GM23248 (cell line): ENCODE measurements at regions not wholly inside any gene's neighbourhood (a gene's known extent, or its start where the extent isn't known, plus 50 kb on each side); places are given as distances from the start of the nearest gene placed in this dataset.

Source experiments
- EZH2 ChIP-seq: fragments of 200-600 bp; sonication (generic); IDR thresholded peaks from 2 replicates; pipeline ENCODE4 v1.6.1; 2018; ENCODE audit warnings: antibody characterized with exemption, mild to moderate bottlenecking; ENCODE audit not compliant: insufficient read depth, poor library complexity, severe bottlenecking
- EZH2phosphoT487 ChIP-seq: fragments of 200-600 bp; sonication (generic); IDR thresholded peaks from 2 replicates; pipeline ENCODE4 v1.6.1; 2018; ENCODE audit warnings: antibody characterized with exemption, moderate library complexity, mild to moderate bottlenecking, low read depth; ENCODE audit not compliant: insufficient read depth

DNA sequence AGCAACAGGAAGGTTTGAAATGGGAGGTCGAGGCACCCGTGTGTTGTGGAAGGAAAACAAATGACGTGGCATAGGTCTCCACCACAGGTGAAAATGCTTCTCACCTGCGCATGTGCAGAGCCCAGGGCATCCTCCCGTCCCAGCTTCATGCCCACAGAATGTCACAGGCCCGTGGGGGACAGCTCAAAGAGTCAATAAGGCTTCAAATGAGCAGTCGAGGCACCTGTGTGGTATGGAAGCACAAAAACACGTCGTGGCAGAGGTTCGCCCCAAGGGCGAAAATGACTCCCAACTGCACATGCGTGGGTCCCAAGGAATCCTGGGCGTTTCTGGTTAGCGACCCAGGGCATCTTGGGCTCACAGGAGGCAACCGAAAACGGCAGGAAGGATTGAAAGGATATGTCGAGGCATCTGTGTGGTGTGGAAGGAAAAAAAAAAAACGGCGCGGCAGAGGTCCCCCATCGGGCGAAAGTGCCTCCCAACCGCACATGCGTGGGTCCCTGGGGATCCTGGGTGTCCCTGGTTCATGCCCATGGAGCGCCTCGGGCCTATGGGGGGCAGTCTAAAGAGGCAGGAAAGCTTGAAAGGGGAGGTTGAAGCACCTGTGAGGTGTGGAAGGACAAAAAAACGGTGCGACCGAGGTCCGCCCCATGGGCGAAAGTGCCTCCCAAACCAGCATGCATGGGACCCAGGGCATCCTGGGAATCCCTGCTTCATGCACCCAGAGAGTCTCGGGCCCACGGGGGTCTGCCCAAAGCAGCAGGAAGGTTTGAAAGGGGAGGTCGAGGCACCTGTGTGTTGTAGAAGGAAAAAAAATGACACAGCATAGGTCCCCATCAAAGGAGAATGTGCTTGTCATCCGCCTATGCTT is 578.5 kb downstream of the ALG10 start:
- TF ChIP-seq EZH2 = no peak
- no peak for TF ChIP-seq EZH2phosphoT487
